ENCODE measurements at regions not wholly inside any gene's neighbourhood (a gene's known extent, or its start where the extent isn't known, plus 50 kb on each side); places are given as distances from the start of the nearest gene placed in this dataset.

DNA sequence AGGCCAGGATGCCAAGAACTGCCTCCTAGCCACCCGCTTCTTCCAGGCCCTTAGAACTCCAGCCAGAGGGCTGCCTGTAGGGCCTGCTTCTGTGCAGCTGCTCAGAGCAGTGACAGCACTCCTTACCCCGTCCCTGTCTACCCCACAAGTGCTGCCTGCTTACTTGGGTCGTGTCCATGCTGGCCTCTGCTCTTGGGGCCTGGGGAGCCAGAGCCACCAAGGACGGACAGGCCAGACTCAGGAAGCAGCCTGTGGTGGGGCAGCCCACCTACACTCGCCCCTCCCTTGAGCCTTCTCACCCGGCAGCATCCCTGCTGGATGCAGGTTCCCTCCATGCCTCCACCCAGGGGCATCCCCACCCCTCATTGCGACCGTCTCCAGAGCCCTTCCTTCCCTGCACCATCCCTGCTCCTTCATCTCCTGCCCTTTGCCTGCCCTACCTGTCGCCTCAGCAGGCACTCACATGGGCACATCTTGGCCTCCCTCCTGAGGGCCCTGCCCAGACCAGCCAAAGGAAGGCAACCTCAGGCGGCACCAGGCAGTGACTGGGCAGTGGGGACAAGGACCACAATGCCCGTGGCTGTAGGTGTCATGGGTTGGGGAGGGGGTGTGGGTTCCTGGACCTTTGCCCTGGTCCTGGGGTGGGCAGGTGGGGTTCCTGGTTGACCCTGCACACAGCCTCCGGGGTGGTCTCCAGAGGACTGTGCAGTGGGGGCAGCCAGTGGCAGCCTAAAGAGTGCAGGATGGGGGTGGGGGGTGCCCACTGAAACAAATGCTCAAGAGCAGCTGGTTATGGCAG lies 78.0 kb upstream of the TNS3 start:
- H3K4me3 ChIP-seq (ENCODE audit: low read depth, poor library complexity, severe bottlenecking), result no peak overlapping the region
- WGBS, 2 donors, result 91 to 94% methylated on average over 11 to 12 of the region's 12 CpGs
- DNase-seq (ENCODE audit: low spot score in 2 of 2), result no peak
- TF ChIP-seq, protein P1, sequence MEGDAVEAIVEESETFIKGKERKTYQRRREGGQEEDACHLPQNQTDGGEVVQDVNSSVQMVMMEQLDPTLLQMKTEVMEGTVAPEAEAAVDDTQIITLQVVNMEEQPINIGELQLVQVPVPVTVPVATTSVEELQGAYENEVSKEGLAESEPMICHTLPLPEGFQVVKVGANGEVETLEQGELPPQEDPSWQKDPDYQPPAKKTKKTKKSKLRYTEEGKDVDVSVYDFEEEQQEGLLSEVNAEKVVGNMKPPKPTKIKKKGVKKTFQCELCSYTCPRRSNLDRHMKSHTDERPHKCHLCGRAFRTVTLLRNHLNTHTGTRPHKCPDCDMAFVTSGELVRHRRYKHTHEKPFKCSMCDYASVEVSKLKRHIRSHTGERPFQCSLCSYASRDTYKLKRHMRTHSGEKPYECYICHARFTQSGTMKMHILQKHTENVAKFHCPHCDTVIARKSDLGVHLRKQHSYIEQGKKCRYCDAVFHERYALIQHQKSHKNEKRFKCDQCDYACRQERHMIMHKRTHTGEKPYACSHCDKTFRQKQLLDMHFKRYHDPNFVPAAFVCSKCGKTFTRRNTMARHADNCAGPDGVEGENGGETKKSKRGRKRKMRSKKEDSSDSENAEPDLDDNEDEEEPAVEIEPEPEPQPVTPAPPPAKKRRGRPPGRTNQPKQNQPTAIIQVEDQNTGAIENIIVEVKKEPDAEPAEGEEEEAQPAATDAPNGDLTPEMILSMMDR (IDR thresholded peaks at IDR 0.05), result no peak
- TF ChIP-seq POLR2A (IDR thresholded peaks at IDR 0.05), result no peak
- intact Hi-C loops (cut with DNase I; ENCODE audit: low total_unique reads), result no loop called here

DNA sequence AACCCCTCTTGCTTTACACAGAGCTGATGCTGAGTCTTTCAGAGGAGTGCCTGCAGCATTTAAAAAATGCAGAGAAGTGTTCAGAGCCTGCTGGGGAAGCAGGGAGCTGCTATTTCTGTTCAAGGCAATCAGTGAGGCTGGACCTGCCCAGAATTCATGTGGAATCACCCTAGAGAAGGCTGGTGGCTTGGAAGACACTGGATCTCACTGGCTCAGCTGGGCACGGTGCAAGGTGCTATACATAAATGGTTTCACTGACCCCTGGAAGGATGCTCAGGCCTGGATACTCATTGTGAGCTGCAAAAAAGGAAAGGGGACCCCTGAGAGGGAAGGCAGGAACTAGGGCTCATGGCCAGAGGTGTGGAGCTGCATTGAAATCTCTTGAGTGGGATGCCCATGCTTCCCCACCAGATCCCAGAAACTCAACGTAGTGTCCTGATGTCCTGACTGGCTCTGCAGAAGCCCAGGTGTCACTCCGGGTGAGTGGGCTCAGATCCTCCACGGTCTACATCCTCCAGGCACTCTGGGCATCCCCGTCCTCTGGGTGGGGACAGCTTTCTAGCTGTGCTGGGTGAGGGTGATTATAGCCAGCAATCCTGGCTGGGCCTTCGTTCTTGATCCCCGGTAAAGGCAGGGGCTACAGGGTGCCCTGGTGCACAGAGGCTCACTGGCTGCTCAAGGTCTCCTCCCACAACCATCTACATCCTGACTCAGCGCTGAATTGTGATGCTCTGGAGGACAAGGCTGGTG lies 77.2 kb upstream of the TNS3 start:
- TF ChIP-seq, protein P1 (IDR thresholded peaks at IDR 0.05), result no peak
- no peak for TF ChIP-seq POLR2A (IDR thresholded peaks at IDR 0.05)
- 95 to 97% methylated on average over 8 of the region's 8 CpGs for WGBS, 2 donors
- intact Hi-C loops (cut with DNase I; ENCODE audit: low total_unique reads), result no loop called here
- no peak overlapping the region for H3K4me3 ChIP-seq (ENCODE audit: low read depth, poor library complexity, severe bottlenecking)
- DNase-seq (ENCODE audit: low spot score in 2 of 2), result no peak

DNA sequence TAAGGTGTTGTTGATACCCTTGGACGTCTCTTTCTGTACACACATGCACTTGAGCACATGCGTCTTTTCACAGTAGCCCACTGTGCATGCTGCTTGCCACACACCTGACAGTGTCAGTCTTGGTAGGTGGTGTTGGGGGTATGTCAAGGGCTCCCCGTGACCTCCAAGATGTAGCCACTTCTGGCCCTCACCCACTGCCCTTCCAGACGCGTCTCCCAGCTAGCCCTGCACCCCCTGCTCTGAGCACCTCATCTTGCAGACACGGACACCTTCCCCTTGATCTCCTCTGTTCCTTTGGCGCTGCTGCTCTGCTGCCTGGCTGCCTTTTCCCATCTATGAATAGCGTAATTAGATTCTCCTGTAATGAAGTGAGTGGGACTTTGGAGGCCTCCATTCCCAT lies 75.2 kb upstream of the TNS3 start:
- no peak overlapping the region for H3K4me3 ChIP-seq (ENCODE audit: low read depth, poor library complexity, severe bottlenecking)
- intact Hi-C loops (cut with DNase I; ENCODE audit: low total_unique reads), result no loop called here
- 94 to 95% methylated on average over 8 of the region's 8 CpGs for WGBS, 2 donors
- no peak for DNase-seq (ENCODE audit: low spot score in 2 of 2)
- TF ChIP-seq, protein P1 (IDR thresholded peaks at IDR 0.05), result no peak
- TF ChIP-seq POLR2A (IDR thresholded peaks at IDR 0.05), result no peak

DNA sequence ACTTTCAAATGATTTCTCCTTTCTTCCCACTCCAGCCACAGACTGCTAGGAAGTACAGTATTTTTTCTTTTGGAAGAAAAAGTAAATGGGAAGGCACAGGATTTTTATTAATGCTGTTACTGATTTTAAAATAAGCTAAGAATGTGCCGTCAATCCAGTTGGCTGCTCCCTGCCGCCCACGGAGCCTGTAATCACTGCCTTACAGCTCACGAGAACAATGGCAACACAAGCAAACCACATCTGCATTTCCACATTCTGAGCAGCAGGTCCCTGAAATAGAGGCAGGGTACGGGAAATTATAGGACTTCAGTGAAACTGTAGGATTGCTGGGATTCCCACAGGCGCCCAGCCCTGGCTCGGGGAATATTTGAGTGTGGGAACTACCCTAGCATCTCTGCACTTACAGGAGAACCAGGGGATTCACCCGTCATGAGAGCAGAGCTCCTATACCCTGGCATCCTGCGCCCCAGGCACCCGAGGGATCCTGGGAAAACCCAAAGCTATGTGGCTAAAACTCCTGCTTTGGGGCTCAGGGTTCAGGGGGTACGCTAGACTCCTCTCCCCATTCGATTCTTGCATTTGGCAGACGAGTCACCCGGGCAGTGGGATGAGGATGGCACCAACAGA lies 72.9 kb upstream of the TNS3 start:
- intact Hi-C loops (cut with DNase I; ENCODE audit: low total_unique reads), result no loop called here
- WGBS, 2 donors, result 70 to 73% methylated on average over 14 of the region's 14 CpGs
- DNase-seq (ENCODE audit: low spot score in 2 of 2), result no peak
- H3K4me3 ChIP-seq (ENCODE audit: low read depth, poor library complexity, severe bottlenecking), result no peak overlapping the region
- TF ChIP-seq, protein P1 (IDR thresholded peaks at IDR 0.05), result no peak
- TF ChIP-seq POLR2A (IDR thresholded peaks at IDR 0.05), result no peak

DNA sequence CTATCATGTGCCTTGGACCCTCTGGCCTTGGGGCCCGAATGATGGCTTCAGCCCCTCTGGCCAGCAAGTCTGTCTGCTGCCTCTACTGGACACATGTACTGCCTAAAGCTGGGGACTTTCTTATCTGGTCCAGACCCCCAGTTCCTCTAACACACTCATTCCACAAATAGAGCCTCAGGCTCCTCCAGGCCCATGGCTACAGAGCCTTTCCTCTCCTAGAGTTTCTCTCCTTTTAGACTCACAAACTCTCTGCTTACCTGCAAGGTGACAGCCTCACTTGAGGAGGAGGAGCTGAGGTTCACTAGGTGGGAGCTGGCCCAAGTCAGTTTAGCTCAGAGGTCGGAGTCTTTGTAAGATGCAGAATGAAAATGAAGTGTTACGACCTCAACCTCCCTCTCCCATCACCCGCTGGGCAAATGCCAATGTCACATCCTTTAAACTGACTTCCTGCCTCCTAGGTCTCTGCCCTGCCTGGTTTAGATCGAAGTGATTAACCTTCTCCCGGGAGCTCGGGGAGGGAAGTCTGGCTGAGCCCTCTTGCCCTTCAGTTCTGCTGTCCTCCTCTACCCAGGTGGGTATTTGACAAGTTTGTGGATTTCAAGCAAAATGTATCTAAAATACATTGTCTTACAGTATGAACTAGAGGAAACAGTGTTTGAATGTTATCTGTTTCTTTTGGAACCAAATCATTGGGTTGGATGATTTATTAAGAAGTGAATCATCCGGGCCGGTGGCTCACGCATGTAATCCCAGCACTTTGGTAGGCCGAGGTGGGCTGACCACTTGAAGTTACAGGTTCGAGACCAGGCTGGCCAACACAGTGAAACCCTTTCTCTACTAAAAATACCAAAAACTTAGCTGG lies 71.9 kb upstream of the TNS3 start:
- intact Hi-C loops (cut with DNase I; ENCODE audit: low total_unique reads), result no loop called here
- TF ChIP-seq, protein P1 (IDR thresholded peaks at IDR 0.05), result no peak
- no peak for TF ChIP-seq POLR2A (IDR thresholded peaks at IDR 0.05)
- no peak for DNase-seq (ENCODE audit: low spot score in 2 of 2)
- 43 to 48% methylated on average over 12 of the region's 12 CpGs for WGBS, 2 donors
- no peak overlapping the region for H3K4me3 ChIP-seq (ENCODE audit: low read depth, poor library complexity, severe bottlenecking)

Measured in lower leg skin (tissue), 4 donors.